Stimulated activated naive B cell treated with anti-CD40 and anti-IgM and Interleukin-4, amounts not matched to agents 10 μg/mL and 1 μg/mL and 100 μg/mL, for 72 hours (primary cell): ENCODE measurements at regions not wholly inside any gene's neighbourhood (a gene's known extent, or its start where the extent isn't known, plus 50 kb on each side); places are given as distances from the start of the nearest gene placed in this dataset.

Experiments
- ATAC-seq, 2 donors: fragments of 150-1000 bp; cut with Tn5 transposase; replicated peaks; 2 replicates each; pipeline ENCODE4 v1.10.0; 2021; ENCODE audit warnings: moderate library complexity in 1 of 2
- DNase-seq: peaks from one replicate; pipeline ENCODE4 v3.0.0; 2021
- H3K27ac Mint-ChIP-seq: one replicate; pipeline ENCODE4 v1.8.0; 2022; ENCODE audit warnings: mild to moderate bottlenecking, mixed read lengths
- H3K27me3 Mint-ChIP-seq, 2 donors: one replicate each; pipeline ENCODE4 v1.8.0; 2022; ENCODE audit warnings: mixed read lengths in 2 of 2
- H3K36me3 Mint-ChIP-seq, 2 donors: one replicate each; pipeline ENCODE4 v1.8.0; 2022; ENCODE audit warnings: mixed read lengths in 2 of 2, mild to moderate bottlenecking in 1 of 2
- H3K4me1 Mint-ChIP-seq, 2 donors: one replicate each; pipeline ENCODE4 v1.8.0; 2022; ENCODE audit warnings: mixed read lengths in 2 of 2, mild to moderate bottlenecking in 1 of 2
- H3K4me3 Mint-ChIP-seq, 2 donors: one replicate each; pipeline ENCODE4 v1.8.0; 2022; ENCODE audit warnings: mild to moderate bottlenecking in 2 of 2, mixed read lengths in 2 of 2, moderate library complexity in 1 of 2
- H3K9me3 Mint-ChIP-seq, 2 donors: one replicate each; pipeline ENCODE4 v1.8.0; 2022; ENCODE audit warnings: mixed read lengths in 2 of 2, mild to moderate bottlenecking in 1 of 2

GRCh38 chr3:152198665-152199064, 70.1 kb upstream of the MBNL1 start:
- Mint-ChIP-seq H3K9me3 (no peaks in the 10 kb centered on the region), H3K4me3 (peak overlapping the region; percentile 68 to 90), H3K36me3 (peaks cover 2 to 4% of the 10 kb centered on the region in 2 donors), H3K4me1 (peaks cover 27 to 73% of the 10 kb centered on the region in 2 donors), H3K27ac (peak overlapping the region; percentile 89), H3K27me3 (no peaks in the 10 kb centered on the region)
- DNase-seq: no peak
- ATAC-seq: no peak

DNA sequence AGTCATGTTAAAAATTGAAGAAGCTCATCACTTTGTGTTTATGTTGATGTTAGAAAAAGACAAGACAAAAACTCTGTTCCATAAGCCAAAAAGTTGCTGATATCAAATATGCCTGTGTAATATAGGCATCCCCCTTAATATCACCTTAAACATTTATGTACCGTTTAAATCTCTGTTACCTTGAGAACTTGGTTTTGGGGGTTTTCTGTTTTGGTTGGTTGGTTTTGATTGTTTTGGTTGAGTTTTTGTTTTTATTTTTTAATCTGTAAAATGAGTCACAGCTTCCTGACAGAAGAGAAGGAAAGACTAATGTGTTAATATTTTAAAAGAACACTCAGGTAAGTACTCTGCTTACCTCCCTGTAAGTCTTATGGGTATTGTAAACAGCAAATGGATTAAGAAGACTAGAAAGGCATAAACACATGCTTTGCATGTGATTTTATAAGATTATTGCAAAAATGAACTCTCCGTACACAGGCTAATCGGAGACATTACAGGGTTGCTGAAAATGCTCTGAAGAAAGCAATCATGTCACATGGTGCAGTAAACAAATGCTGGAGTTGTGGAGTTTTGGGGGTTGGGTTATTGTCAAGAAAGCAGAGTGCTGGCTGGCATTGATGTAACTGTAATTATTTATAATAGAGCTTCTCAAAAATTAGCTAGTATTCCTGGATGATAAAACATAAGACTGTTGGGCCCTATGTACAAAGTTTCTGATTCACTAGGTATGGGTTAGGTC, 69.5 kb upstream of the MBNL1 start:
- Mint-ChIP-seq H3K36me3 (peaks cover 2 to 4% of the 10 kb centered on the region in 2 donors), H3K27me3 (no peaks in the 10 kb centered on the region), H3K27ac (peak overlapping the region; percentile 89), H3K9me3 (no peaks in the 10 kb centered on the region), H3K4me1 (peaks cover 24 to 67% of the 10 kb centered on the region in 2 donors), H3K4me3 (peak overlapping the region; percentile 68 to 90)
- ATAC-seq (peak in 1 of 2 donors; percentile 31), DNase-seq (no peak)

- Mint-ChIP-seq H3K36me3 (peaks cover 2 to 4% of the 10 kb centered on the region in 2 donors), H3K27ac (peak overlapping the region; percentile 89), H3K27me3 (no peaks in the 10 kb centered on the region), H3K9me3 (no peaks in the 10 kb centered on the region), H3K4me3 (peak overlapping the region; percentile 80 to 90), H3K4me1 (peaks cover 23 to 64% of the 10 kb centered on the region in 2 donors)
- ATAC-seq: no peak
- DNase-seq: no peak
Measured at GRCh38 chr3:152200476-152201420, 68.0 kb upstream of the MBNL1 start.

GRCh38 chr3:152202976-152203626, 65.6 kb upstream of the MBNL1 start:
- peaks cover 3 to 9% of the 10 kb centered on the region in 2 donors for H3K9me3 Mint-ChIP-seq
- peak overlapping the region; percentile 97 for H3K27ac Mint-ChIP-seq
- no peaks in the 10 kb centered on the region for H3K27me3 Mint-ChIP-seq
- DNase-seq (no peak), ATAC-seq (peak; percentile 56 to 63)
- H3K4me1 Mint-ChIP-seq: peaks cover 16 to 60% of the 10 kb centered on the region in 2 donors
- H3K4me3 Mint-ChIP-seq: peak overlapping the region; percentile 83 to 88
- H3K36me3 Mint-ChIP-seq: peaks cover 12 to 15% of the 10 kb centered on the region in 2 donors

- DNase-seq (no peak), ATAC-seq (no peak)
- peaks cover 5 to 14% of the 10 kb centered on the region in 2 donors for H3K9me3 Mint-ChIP-seq
- H3K36me3 Mint-ChIP-seq: peaks cover 14 to 20% of the 10 kb centered on the region in 2 donors
- no peaks in the 10 kb centered on the region for H3K27me3 Mint-ChIP-seq
- H3K27ac Mint-ChIP-seq: peak overlapping the region; percentile 97
- H3K4me1 Mint-ChIP-seq: peaks cover 16 to 59% of the 10 kb centered on the region in 2 donors
- peak overlapping the region; percentile 83 to 88 for H3K4me3 Mint-ChIP-seq
Measured at GRCh38 chr3:152203652-152204051, 65.1 kb upstream of the MBNL1 start.

- DNase-seq: no peak
- peaks cover 9 to 19% of the 10 kb centered on the region in 2 donors for H3K9me3 Mint-ChIP-seq
- H3K36me3 Mint-ChIP-seq: peaks cover 16 to 24% of the 10 kb centered on the region in 2 donors
- H3K27ac Mint-ChIP-seq: peak overlapping the region; percentile 88
- no peak for ATAC-seq
- no peaks in the 10 kb centered on the region for H3K27me3 Mint-ChIP-seq
- peaks cover 17 to 59% of the 10 kb centered on the region in 2 donors for H3K4me1 Mint-ChIP-seq
- H3K4me3 Mint-ChIP-seq: peak overlapping the region; percentile 78 to 80
Measured at GRCh38 chr3:152204218-152204617, 64.5 kb upstream of the MBNL1 start.

- H3K27ac Mint-ChIP-seq: peak overlapping the region; percentile 90
- peaks cover 19 to 25% of the 10 kb centered on the region in 2 donors for H3K36me3 Mint-ChIP-seq
- peaks cover 15 to 59% of the 10 kb centered on the region in 2 donors for H3K4me1 Mint-ChIP-seq
- H3K27me3 Mint-ChIP-seq: no peaks in the 10 kb centered on the region
- no peak for DNase-seq
- ATAC-seq: peak; percentile 77 to 78
- peaks cover 9 to 19% of the 10 kb centered on the region in 2 donors for H3K9me3 Mint-ChIP-seq
- peak overlapping the region; percentile 88 to 90 for H3K4me3 Mint-ChIP-seq
Measured at GRCh38 chr3:152205097-152205593, 63.6 kb upstream of the MBNL1 start.

- Mint-ChIP-seq H3K27ac (peak overlapping the region; percentile 90), H3K9me3 (peaks cover 9 to 19% of the 10 kb centered on the region in 2 donors), H3K36me3 (peaks cover 19 to 25% of the 10 kb centered on the region in 2 donors), H3K4me1 (peaks cover 13 to 56% of the 10 kb centered on the region in 2 donors), H3K27me3 (no peaks in the 10 kb centered on the region), H3K4me3 (peak overlapping the region; percentile 88 to 90)
- no peak for DNase-seq
- no peak for ATAC-seq
Measured at GRCh38 chr3:152206243-152206760, 62.4 kb upstream of the MBNL1 start.

DNA sequence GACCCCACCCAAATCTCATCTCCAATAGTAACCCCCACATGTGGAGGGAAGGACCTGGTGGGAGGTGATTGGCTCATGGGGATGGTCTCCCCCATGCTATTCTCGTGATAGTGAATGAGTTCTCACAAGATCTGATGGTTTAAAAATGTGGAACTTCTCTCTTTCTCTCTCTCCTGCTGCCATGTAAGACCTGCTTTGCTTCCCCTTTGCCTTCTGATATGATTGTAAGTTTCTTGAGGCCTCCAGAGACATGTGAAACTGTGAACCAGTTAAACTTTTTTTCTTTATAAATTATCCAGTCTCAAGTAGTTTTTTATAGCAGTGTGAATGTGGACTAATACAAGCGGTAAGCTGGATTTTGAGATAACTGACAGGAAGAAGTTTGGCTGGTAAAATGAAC, 60.3 kb upstream of the MBNL1 start:
- no peak for ATAC-seq
- no peak overlapping the region for H3K4me3 Mint-ChIP-seq
- peaks cover 19 to 25% of the 10 kb centered on the region in 2 donors for H3K36me3 Mint-ChIP-seq
- H3K4me1 Mint-ChIP-seq: peaks cover 16 to 59% of the 10 kb centered on the region in 2 donors
- peaks cover 9 to 19% of the 10 kb centered on the region in 2 donors for H3K9me3 Mint-ChIP-seq
- H3K27ac Mint-ChIP-seq: no peak overlapping the region
- H3K27me3 Mint-ChIP-seq: no peaks in the 10 kb centered on the region
- DNase-seq: no peak

GRCh38 chr3:152209060-152209459, 59.7 kb upstream of the MBNL1 start:
- ATAC-seq: no peak
- no peak overlapping the region for H3K27ac Mint-ChIP-seq
- H3K9me3 Mint-ChIP-seq: peaks cover 9 to 19% of the 10 kb centered on the region in 2 donors

DNA sequence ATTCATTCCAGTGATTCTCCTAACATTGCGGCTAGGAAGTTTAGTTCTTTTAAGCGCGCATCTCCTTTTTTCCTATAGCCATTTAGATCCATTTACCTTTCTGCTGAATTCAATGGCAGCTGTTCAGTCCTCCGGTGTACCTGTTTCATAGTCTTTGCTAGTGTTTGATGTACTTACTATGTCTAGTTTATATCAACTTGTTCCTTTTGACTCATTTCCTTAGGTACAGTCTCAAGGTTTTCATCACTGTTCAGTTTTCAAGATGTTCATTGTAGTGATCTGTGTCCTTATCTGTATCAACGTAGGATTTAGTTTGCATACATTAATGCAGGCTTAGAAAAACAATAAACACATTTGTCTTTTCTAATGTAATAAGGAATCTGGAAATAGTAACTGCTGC, 59.0 kb upstream of the MBNL1 start:
- Mint-ChIP-seq H3K4me3 (no peak overlapping the region), H3K27ac (no peak overlapping the region), H3K27me3 (no peaks in the 10 kb centered on the region), H3K9me3 (peaks cover 9 to 19% of the 10 kb centered on the region in 2 donors), H3K36me3 (peaks cover 19 to 25% of the 10 kb centered on the region in 2 donors), H3K4me1 (peaks cover 16 to 65% of the 10 kb centered on the region in 2 donors)
- ATAC-seq: no peak
- no peak for DNase-seq

More at GRCh38 chr3:152209060-152209459, 59.7 kb upstream of the MBNL1 start:
- DNase-seq: no peak
- peaks cover 19 to 25% of the 10 kb centered on the region in 2 donors for H3K36me3 Mint-ChIP-seq
- H3K4me3 Mint-ChIP-seq: no peak overlapping the region
- no peaks in the 10 kb centered on the region for H3K27me3 Mint-ChIP-seq
- H3K4me1 Mint-ChIP-seq: peaks cover 16 to 64% of the 10 kb centered on the region in 2 donors

DNA sequence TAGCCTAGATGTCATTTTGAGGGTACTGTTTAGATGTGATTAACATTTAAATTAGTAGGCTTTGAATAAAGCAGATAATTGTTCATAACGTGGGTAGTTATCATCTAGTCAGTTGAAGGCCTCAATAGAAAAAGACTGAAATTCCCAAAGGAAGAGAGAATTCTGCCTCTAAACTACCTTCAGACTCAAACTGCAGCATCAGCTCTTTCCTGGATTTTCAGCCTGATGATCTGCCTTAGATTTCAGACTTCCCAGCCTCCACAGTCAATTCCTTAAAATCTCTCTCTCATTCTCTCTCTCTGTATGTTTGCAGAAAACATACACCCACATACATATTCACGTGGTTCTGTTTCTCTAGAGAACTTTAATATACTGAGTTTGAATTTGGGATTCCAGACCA, 58.0 kb upstream of the MBNL1 start:
- Mint-ChIP-seq H3K4me3 (no peak overlapping the region), H3K4me1 (peaks cover 14 to 62% of the 10 kb centered on the region in 2 donors), H3K27ac (no peak overlapping the region), H3K9me3 (peaks cover 9 to 19% of the 10 kb centered on the region in 2 donors), H3K27me3 (no peaks in the 10 kb centered on the region), H3K36me3 (peaks cover 17 to 22% of the 10 kb centered on the region in 2 donors)
- ATAC-seq (no peak), DNase-seq (no peak)

DNA sequence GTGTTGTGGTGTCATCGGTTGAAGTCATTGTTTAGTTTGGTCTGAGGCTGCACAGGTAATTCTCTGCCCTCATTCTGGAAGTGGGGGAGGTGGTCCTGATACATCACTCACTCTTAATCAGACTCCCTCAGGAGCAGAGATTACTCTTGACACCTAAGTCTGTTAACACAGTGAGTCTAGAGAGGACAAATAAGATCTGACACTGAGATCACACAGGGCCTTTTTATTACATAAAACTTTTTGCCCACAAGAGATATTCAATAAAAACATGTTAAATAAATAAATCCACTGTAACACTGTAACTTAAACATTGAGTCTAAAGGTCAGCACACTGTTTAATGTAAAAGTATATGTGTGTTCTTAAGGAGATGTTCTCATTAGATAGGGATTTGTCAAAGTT, 57.1 kb upstream of the MBNL1 start:
- Mint-ChIP-seq H3K27me3 (no peaks in the 10 kb centered on the region), H3K9me3 (peaks cover 9 to 17% of the 10 kb centered on the region in 2 donors), H3K4me3 (no peak overlapping the region), H3K36me3 (peaks cover 17 to 19% of the 10 kb centered on the region in 2 donors), H3K27ac (no peak overlapping the region), H3K4me1 (peaks cover 11 to 53% of the 10 kb centered on the region in 2 donors)
- DNase-seq: no peak
- no peak for ATAC-seq
